OCI-M2 (cell line): ENCODE measurements at regions not wholly inside any gene's neighbourhood (a gene's known extent, or its start where the extent isn't known, plus 50 kb on each side); places are given as distances from the start of the nearest gene placed in this dataset.

Source experiments
- DNase-seq: peaks from one replicate; lab custom pipeline; 2025; ENCODE audit not compliant: unreplicated experiment; lab: John Stamatoyannopoulos, UW

DNA sequence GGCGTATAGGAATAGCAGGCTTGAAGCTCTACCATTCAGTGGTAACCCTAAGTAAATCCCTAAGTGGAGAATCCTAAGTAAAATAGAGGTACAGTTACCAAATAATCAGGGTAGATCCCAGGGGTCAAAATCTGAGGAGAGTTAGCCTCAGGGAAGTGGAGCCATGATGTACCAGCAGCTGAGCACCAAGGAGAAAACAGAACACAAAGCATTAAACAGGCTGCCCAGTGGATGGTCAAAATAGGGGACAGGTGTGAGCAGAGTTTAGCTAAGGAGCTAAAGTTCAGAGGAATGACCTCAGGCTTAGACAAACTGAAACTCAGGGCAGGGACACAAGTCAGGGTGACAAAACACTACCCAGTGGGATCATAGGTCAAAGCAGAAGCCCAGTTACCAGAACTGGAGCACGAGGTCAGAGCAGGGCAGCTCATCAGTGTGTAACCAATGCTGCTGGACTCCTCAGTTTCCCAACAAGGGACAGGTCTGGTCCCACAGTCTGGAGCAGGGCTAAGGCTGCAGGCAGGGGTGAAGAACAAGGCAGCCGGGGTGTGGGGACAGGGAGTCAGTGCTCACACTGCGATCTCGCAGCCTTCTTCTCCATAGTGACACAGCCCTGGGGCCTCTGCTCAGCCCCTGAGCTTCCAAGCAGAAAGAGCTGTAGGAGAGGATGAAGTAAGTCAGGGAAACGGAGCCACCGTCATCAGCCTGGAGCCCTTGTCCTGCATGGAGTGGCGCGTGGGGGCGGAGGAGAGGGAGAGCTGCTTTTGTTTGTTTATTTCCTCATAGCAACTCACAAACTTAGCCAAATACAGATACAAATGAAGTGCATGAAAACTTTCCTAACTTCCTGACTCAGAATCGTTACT is 264.0 kb downstream of the MREG start:
- DNase-seq = no peak

DNA sequence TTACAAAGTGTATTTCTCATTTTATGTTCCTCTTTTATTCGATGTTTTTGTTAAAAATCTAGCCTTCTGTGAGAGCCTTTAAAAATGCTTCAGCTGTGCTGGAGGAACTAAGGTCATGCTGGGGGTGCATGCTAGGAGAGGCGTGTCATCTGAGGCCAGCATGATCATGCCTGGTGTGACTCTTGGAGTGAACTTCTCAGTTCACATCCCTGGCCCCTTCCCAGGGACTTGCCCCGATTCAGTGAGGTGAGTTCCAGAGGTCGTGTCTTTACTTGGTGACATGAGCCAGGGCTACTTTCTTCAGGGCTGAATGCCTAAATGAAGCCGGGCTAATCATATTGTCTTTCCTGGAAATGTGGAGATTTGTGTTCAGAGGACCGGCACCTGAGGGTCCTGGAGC is 264.9 kb downstream of the MREG start:
- no peak for DNase-seq

DNA sequence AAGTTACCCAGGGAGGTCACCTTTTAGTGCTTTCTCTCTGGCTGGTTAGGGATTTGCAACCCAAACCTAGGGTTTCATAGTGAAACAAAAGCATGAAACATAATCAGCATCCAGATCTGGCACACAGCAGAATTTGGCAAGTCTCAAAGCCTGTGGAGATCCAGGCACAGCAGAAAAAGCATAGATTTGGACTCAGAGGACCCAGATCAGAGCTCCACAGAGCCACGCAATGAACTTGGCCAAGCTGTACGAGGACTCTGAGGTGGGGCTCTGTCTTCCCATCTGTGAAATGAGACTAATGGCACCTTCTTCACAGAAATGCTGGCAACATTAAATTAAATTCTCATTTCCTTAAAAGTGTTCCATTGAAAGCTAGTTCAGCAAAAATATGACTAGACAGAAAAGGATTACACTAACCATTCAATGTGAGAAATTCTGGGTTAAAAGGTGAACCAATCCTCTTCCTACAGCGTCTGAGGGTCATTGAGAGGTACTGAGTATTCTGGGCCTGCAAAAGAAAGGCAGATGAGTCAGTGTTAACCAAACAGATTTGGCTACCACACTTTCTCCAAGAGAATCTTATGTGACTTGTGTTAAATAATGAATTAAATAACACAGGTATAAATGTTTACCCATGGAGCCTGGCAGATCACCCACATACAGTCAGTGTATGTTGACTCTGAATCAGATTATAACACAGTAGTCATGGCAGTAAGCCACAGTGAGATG is 266.3 kb downstream of the MREG start:
- DNase-seq = no peak

DNA sequence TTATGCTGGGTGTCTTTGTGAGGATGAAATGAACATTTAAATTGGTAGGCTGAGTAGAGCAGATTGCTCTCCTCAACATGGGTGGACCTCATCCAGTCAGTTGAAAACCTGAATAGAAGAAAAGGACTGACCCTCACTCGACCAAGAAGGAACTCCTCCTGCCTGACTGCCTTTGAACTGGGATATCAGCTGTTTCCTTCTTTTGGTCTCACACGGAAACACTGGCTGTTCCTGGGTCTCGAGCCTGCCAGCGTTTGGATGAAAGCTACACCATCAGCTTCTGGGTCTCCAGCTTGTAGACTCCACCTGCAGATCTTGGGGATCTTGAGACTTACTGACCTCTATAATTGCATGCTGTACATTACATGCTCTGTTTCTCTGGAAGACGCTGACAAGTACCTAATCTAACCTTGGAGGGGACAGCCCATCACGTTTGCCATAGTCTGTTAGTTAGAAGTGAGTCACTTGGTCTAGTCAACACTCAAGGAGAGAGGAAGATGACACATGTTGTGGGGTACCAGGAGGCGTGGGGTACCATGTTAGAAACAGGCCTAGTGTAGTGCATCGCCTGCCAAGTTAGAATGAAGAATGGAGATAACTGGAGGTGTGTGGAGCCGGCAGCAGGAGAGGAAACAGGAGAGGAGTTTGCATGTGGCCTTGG is 267.0 kb downstream of the MREG start:
- no peak for DNase-seq

DNA sequence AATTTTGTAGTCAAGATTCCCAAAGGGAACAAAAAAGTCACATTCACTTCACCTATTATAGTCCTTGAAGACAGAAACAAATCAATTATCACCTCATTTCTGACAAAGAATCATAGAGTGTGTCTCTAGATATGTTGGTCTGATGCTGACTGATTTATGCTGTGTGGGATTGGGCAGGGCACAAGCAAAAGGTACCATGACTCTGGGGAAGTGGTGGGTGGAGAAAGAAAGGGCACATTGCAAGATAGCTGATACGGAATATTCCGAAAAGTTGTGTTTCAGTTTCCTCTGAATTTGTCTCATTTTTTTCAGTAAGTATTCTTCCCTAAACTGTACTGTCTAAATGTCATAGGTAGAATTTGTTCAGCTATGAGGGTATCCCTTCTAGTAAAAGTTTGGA is 268.0 kb downstream of the MREG start:
- DNase-seq = no peak

DNA sequence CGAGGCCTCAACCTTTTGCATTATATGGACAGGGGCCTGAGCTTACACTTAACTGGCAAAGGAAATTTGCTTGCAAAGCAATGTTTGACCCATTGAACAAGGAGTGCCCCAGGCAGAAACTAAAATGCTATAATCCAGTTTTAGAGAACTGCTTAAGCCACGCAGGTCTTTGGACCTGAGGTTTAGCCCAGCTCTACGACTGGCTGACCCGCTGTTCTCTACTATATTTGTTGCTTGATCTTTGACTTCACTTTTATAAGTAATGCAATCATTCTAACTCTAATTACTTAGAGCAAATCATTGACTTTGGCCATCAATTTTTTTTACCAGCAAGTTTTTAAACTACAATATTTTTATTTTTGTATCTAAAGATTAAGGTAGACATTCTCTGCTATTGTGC is 268.8 kb downstream of the MREG start:
- no peak for DNase-seq

DNA sequence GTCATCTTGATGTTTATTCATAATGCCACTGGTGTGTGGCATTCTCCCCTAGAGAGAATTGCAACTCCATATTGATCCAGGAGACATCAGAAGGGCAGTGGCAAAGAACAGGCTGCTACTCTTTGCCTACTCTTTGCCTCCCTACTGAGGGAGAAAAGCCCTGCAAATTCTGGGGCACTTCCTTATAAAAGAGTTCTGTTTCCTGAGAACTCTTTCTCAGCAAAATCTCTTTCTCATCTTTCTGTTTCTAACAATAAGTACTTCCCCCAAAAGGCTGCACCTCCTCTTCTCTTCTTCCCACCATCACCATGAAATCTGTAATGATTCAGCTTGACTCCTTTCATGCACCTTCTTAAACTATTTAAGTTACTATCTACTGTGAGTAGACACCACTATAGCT is 270.3 kb downstream of the MREG start:
- no peak for DNase-seq

DNA sequence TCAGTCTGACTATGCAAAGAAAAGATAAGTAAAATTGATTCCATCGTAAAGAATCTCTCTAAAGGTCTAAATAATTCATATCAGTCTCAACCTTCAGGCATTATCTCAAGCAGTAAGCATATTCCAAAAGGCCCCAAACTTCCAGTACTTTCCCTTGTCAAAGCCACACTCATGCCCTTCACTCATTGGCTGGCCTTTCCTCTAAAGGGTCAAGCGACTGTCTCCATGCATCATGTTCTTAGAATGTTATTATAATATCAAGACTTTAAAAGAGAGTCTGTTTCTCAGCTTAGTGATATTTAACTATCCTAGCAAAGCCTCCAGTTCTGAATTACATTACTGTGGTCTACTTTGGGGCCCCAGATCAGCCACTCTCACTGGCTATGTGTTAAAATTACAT is 271.3 kb downstream of the MREG start:
- DNase-seq = no peak

DNA sequence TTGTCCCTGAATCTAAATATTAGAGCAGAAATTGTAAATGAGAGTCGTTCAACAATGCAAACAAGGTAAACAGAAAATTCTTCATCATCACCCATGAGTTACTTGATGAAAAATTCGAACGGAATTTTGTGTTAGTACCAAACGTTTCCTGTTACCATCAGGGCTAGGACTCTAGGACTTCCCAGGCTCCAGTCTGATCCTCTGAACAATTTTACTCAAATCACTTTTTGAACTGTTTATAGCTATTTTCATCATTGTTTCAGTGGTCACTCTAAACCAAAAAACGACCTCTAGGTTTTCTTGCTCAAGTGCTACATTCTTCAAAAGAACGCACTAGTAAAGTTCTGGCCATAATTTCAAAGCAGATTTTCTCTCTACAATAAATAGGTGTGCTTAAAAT is 273.3 kb downstream of the MREG start:
- no peak for DNase-seq

DNA sequence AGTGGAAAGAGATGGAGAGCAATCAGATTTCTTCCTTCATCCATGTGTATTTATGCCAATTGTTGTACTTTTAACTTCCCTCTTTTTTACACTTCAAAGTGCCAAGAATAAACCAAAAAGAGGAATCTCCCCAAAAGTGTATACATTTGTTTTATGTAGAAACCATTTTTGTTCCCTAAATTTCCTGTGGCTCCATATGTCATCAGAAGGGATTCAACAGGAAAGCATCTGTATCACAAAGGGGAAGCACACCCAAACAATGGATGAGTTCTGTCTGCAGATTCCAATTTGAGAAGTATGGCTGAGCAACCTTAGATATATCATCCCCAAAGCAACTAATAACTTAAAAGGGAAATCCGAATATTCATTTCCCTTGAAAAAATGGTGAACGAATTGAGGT is 275.0 kb downstream of the MREG start:
- no peak for DNase-seq

DNA sequence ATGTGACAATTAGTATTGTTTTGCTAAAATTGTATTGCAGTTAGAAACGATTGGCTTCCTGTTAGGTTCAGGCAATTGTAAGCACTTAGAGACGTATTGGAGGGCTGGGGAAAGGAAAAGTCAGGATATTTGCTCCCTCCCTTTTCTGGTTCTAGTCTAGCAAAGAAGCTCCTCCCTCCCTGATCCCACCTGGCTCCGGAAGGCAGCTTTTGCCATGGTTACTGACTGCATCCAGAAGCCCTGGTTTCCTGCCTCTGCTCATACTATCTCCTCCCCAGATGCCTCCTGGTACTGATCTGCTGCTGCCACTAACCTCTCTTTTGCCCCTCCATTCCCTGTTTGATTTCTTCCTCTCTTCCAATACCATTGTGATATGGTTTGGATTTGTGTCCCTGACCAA is 275.9 kb downstream of the MREG start:
- no peak for DNase-seq

DNA sequence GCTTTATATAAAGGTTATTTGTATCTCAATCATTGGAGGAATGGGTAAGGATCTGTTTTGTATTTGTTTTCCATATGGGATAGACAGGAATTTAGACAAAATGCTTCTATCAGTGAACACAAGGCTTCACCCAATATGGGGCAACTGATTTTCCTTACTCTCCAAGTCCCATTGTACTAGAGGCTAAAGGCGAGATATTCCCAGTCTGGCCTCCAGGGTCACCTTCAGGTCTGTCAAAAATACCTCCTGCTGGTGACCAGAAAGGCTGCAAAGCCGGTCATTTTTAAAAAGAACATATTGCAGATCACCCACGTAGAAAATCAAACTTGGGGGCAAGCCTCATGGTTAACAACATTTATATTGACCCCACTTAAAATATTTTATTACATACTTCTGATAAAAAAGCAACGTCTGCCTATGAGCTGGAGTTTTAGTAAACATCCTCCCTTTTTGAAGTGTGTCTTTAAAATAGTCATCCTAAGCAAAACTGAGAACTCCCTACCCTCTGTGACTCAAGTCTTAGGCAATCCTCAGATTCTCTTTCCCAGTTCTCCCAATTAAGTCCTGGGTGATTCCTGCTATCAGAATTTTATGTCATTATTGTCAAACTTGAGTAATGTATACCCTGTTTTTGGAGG is 276.6 kb downstream of the MREG start:
- DNase-seq = no peak

DNA sequence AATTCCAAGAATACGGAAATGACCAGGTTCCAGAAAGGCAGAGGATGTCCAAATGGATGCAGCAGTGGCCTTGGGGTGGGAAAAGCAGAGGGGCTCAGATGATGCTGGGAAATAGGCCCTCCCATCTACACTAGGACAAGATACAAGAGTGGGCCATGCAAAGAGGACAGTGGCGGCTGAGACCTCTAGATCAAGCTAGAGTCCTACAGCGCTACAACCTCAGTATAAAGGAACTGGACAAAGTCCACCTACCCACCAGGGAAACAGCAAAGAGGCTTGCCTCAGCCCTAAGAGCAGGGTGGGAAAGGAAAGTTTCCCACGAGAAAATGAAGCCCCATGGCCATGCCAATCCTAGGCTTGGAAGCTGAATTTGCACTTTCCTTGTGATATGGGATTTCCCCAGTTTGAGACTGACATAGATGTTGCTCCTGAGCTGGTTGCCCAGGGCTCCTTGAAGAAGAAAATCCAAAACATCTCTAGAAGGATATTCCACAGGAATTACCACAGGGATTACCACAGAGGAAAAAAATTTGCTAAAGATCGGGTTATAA is 282.2 kb downstream of the MREG start:
- no peak for DNase-seq

DNA sequence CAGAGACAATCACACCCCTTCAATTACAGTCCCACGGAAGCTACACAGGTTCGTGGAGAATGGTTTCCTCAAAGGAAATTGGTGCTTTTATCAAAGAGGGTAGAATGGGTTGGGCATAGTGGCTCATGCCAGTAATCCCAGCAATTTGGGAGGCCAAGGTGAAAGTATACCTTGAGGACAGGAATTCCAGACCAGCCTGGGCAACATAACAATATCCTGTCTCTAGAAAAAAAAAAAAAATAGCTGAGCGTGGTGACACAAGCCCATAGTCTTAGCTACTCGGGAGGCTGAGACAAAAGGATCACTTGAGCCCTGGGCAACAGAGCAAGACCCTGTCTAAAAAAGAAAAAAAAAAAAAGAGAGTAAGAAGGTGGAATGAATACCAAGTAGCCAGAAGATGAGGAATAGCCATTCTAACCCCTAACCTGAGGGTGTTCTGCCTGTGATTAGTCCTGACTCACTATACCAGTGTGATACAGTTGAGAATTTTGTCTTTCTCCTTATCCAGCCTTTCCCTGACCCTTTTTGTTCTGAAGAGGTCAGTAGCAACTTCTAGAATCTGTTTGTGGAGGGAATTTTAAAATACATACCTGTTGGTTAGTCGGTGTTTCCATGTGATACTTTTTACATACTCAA is 283.2 kb downstream of the MREG start:
- DNase-seq = no peak

DNA sequence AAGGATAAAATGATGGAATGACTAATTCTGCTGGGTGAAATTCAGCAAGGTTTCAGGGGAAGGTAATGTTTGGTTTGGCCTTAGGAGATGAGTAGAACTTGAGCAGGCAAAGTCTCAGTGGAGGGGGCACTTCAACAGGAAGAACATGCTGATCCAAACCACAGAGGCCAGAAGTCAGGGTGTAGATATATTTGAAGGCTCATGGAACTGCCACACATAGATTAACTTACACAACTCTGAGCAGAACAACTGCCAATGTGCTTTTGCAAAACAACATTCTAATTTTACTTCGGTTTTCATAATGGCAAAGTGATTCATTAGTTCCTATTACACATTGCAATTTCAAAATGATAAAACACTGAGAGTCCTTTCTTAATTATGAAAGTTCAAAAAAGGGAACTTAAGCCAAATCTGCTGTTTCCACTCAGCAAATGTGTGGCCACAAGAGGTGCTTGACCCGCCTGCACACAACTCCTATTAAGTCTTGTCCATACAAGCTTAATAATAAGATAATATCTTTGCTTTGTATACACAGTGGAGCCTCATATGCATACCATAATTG is 284.8 kb downstream of the MREG start:
- DNase-seq = no peak

DNA sequence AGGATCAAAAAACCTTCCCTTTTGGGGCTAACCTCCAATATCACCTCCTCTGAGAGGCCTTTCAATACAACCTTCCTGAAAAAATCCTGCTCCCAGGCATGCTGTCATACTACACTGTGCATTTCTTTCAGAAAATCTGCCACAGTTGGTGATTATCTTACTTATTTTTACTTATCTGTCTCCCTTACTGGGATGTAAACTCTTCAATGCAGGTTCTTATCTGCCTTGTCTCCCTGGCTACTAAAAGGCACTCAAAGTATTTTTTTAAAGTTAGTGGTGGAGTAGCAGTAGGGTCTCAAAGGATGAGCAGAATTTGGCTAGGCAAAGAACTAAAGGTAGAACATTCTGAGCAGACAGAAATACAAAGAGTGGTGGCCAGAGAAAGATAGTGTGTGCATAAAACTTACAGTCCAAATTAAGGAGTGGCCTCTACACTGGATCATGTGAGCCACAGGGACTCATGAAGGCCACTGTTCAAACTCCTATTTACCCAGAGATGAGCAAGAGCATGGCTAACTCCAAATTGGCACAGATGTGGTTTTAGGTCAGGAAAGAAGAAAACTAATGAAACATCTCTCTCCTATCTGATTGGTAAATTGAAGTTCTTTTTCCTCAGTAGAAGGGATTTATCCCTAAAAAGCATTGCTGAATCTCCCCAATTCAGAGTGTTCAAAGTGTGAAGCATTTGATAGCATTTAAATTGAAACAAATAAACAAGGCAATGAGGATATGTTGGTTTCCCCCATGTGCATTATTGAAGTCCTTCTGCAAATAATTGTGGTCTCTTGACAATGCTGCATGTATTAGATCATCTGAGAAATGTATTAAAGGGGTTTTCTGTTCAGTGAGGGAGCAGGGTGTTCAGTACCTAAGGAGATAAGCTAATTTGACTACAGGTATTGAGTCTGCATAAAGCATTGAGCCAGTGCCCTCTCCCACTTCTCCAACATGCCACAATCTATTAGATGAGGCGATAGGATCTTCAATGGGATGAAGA is 285.5 kb downstream of the MREG start:
- DNase-seq = no peak

DNA sequence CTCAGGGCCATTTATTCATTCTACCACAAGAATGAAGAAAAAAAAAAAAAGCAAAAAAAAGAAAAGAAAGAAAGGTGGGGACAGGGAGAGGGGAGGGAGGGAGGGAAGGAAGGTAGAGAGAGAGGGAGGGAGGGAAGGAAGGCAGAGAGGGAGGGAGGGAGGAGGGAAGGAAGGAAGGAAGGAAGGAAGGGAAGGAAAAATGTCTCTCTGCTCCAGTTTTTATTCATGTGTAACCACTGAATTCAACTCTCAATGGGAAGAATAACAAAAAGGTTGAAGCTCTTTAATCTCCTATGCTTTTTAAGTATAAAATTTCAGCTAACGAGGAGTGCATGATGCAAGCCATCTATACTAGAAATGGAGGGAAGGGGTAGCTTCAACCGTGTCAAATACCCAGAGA is 287.3 kb downstream of the MREG start:
- DNase-seq = no peak

DNA sequence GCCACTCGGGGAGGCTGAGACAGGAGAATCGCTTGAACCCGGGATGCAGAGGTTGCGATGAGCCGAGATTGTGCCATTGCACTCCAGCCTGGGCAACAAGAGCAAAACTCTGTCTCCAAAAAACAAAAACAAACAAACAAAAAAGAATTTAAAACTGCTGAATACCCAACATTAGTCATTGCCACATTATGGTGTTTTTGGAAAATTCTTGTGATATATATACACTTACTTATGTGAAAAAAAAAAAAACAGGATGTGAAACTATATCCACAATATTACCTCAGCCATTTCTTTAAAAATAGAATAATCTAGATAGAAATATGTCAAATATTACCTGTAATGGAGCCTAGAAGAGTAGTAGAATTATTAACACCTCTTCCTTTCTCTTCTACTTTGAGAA is 288.3 kb upstream of the FN1 start:
- DNase-seq = no peak

DNA sequence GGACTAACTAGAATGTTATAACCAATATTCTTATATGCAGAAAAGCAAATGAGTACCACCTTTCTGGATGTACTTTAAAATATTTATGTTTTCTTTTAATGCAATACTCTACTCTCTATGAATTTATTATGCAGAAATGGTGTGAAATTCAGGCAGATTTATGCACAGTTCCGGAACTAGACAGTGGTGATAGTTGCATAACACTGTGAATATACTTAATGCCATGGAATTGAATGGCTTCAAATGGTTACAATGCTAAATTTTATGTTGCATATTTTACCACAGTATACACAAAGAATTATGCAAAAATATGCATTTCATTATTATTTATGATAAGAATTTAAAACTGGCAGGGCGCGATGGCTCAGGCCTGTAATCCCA is 287.8 kb upstream of the FN1 start:
- DNase-seq = no peak
